ENCODE measurements at regions not wholly inside any gene's neighbourhood (a gene's known extent, or its start where the extent isn't known, plus 50 kb on each side); places are given as distances from the start of the nearest gene placed in this dataset.

DNA sequence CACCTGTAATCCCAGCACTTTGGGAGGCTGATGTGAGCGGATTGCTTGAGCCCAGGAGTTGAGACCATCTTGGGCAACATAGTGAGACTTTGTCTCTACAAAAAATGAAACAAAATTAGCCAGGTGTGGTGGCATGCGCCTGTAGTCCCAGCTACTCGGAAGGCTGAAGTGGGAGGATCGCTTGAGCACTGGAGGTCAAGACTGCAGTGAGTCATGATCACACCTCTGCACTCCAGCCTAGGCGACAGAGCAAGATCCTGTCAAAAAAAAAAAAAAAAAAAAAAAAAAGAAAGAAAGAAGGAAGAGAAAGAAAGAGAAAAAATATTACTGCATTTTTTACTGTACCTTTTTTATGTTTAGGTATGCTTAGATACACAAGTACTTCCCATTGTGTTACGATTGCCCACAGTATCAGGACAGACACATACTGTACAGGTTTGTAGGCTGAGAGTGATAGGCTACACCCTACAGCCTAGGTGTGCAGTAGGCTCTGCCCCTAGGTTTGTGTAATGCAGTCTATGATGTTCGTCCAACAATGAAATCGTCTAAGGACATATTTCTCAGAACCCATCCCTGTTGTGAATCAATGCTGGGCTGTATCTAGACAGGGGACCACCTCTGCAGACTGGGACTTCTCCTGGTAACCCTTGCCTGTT, 160.4 kb upstream of the PWP1 start:
- no peak for DNase-seq (ENCODE audit: low read depth)

DNA sequence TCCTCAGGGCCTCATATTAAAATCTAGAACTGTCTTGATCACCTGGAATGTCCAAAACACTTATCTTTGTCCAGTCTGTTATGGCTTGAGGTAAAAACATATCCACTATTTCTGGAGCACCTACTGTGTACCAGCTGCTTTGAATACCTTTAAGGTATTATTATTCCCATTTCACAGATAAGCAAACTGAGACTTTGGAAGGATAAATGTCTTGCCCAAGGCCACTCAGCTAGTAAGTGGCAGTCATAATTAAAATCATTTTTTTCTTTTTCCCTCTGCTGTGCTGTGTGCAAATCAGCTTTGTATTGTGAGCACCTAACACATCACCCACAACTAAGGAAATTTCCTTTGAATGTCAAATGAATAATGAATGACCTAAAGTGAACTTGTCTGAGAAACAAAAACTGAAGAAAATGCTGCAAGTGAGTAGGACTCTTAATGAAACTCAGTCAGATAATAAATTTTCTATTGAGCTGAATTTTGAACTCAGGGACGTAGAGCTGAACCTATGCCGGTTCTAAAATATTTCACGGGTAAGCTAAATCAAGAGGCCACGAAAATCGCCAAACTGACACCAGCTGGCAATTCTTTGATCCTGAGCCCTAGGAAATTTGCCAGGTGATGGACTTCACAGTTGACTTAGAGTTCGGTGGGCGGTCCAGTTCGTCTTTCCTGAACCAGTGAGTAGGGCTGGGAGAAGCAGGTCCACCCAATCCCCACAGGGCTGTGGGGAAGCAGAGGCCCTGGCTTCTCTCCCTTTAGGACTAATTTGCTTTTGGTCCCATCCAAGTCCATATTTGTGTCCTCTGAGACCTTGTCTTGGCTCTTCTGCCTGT, 159.7 kb upstream of the PWP1 start:
- DNase-seq (ENCODE audit: low read depth): no peak

DNA sequence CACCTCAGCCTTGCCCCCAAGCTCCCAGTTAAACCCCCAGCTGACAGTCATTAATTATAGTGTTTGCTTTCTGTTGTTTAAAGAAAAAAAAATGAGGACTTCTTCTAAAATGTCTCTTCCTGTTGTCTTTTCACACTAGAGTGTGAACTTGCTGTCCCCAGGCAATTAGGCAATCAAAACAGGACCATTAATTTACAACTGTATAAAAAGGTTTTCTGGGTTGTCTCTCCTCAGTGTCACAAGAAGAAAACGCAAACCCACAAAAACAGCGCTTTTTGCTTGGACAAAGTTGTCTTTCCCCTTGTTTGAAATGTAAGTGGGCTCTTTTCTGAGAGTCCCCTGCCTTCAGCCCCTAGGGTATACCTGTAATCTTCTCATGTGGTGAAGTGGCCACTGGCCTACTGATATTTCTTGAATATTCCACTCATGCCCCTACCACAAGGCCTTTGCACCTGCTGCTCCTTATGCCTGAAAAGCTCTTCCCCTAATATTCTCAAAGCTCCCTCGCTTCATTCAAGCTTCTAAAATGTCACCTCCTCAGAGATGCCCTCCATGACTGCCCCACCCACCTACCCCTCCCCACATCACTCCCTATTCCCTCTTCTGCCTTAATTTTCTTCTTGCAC, 158.9 kb upstream of the PWP1 start:
- DNase-seq (ENCODE audit: low read depth): no peak

DNA sequence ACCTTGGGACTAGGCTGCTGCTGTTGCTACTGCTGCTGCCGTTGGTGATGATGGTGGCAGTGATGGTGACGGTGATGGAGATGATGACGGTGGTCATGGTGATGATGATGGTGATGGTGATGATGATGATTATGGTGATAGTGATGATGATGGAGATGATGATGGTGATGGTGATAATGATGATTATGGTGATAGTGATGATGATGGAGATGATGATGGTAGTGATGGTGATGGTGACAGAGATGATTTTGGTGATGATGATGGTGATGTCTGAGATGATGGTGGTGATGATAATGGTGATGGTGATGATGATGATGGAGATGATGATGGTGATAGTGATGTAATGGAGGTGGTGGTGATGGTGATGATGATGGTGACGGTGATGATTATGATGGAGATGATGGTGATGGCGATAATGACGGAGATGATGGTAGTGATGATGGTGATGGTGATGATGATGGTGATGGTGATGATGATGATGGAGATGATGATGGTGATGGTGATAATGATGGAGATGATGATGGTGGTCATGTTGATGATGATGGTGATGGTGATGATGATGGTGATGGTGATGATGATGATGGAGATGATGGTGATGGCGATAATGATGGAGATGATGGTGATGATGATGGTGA, 156.8 kb upstream of the PWP1 start:
- no peak for DNase-seq (ENCODE audit: low read depth)

DNA sequence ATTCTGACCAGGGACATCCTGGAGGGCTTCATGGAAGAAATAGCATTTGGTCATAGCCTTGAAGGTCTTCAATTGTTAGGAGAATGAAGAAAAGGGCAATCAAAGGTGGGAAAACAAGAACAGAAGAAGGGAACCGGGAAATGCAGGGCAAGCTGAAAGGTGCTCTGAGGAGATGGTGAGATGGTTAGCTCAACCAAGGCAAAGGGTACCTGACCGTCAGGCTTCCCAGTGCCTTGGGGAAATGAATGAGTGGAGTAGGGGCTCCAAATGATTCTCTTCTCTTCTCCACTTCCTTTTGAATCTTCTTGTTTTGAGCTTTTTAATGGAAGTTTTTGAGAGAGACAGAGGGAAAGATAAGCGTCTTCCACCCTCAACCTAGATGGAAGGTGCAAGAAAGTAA, 155.6 kb upstream of the PWP1 start:
- DNase-seq (ENCODE audit: low read depth): no peak

DNA sequence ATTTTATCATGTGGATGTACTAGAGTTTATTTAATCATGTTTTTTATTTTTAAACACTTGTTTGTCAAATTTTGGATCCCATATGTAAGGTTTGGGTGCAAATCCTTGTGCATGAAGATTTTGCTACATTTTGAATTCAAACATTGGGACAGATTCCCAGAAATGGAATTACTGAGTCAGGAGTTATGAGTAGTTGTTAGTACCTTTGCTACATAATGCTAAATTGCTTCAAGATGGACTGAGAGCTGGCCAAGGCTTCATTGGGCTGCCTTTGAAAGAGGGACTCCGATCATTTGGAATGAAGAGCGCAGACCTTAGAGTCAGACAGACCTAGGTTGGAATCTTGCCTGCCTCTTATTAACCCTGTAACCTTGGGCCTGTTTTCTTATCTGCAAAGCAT, 154.9 kb upstream of the PWP1 start:
- DNase-seq (ENCODE audit: low read depth): no peak

DNA sequence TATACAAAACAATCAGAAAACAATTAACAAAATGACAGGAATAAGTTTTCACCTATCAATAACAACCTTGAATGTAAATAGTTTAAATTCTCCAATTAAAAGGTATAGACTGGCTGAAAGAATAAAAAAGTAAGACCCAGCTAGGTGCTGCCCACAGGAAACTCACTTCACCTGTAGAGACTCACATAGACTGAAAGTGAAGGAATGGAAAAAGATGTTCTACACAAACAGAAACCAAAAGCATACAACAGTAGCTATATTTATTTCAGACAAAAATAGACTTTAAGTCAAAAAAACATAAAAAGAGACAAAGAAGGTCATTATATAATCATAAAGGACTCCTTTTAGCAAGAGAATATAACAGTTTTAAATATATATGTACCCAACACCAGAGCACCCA, 152.4 kb upstream of the PWP1 start:
- no peak for DNase-seq (ENCODE audit: low read depth)

DNA sequence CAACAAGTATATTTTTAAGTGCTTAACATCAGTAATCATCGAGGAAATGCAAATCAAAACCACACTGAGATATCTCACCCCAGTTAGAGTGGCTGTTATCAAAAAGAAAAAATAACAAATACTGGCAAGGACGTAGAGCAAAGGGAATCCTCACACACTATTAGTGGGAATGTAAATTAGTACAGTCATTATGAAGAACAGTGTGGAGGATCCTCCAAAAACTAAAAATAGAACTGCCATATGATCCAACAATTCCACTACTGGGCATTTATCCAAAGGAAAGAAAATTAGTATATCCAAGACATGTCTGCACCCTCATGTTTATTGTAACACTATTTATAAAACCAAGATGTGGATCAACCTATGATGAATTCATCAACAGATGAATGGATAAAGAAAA, 149.0 kb upstream of the PWP1 start:
- no peak for DNase-seq (ENCODE audit: low read depth)

DNA sequence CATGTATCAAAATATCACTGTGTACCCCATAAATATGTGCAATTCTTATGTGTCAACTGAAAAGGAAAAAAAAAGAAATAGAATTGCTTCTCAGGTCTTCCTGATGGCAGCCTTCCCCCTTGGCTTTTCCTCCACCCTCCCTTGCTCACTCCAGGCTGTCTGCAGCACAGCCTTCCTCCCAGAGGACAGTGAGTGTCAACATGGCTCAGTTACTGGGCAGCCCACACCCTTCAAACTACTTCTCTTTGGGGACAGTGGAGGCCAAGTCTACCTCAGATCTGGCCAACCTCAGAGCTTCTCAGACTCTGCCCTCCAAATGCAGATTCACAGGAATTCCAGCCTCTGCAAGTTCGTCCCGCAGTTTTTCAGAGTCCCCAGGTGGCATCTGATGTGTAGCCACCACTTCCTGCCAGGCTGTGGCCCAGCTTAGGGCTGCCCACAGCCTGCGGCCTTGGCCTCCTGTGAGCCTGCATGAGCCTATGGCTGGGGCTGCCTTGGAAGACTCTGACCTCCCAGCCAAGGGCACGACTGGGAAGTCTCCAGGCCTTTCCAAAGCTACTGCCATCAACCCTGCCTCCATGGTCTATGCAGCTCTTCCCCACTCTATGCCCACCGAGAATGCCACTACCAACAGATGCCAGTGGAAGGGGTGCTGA, 148.0 kb upstream of the PWP1 start:
- DNase-seq (ENCODE audit: low read depth): no peak

DNA sequence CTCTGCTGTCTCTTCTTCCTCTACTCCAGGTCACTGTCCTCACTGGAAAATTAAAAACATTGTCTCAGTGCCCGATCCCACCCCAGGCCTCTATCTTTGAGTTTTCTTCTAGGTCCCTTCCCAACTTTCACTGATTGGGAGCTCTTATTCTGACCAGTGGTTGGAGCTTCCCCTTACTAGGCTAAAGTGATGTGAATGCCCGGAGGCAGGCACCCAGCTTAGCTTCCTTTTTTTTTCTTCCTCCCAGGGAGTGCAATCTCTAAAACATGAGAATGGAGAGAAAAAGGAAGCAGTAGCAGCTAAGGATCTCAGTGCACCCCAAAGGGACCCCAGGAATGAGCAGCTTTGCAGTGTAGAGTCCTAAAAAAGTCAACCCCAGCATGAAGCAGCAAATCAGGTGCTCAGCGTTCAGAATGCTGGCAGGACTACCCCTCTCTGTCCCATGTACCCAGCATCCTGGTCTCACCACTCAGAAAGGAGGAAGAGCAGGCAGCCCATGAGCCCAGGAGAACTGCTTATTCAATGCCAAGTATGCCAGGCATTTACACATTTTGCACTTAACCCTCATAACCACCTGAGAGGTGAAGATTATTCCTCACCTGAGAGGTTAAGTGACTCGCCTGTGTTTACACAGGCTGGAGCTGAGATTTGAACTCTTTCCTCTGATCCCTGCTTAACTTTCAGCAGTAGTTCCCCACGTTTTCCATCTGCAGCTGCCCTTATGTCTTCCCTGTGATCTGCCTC, 146.2 kb upstream of the PWP1 start:
- peak; percentile 75 for DNase-seq (ENCODE audit: low read depth)

DNA sequence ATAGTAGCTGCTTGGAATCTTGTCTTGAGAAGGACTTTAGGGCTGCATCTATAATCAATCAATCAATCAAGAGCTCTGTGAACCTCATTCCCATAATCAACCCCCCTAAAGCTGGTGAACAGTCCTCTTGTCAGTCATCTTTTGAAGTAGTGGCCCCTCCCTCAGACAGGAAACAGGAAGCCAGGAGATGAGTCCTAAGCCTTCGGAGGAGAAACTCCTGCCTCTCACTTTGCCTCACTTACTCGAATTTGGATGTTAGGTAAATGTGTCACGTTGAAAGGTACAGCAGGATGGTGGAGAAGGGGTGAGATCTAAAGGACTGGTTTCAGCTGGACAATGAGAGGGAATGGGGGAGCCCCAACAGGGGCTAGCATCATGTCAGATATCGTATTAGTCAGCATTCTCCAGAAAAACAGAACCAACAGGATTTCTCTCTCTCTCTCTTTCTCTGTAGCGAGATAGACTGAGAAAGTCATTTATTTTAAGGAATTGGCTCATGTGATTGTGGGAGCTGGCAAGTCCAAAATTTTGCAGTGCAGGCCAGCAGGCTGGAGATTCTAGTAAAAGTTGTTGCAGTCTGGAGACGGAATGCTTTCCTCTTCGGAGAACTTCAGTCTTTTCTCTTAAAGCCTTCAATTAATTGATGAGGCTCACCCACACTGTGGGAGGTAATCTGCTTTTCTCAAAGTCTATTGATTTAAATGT, 144.4 kb upstream of the PWP1 start:
- no peak for DNase-seq (ENCODE audit: low read depth)

DNA sequence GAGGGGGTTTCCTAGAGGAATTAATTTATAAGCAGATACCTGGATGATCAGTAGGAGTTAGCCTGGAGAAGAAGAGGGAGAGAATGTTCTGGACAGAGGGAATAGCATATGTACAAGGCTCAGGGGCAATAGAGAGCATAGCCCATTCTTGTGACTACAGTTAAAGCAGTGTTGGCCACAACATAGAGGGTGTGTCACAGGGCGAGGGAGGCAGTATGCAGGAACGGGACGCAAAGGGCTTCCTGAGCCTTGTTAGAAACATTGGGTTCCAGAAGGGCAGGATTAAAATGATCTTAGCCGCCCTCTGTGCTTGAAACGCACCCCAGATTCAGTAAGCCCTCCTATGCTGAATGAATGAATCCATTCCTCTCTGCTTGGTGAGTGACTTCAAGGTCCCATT, 142.2 kb upstream of the PWP1 start:
- no peak for DNase-seq (ENCODE audit: low read depth)

DNA sequence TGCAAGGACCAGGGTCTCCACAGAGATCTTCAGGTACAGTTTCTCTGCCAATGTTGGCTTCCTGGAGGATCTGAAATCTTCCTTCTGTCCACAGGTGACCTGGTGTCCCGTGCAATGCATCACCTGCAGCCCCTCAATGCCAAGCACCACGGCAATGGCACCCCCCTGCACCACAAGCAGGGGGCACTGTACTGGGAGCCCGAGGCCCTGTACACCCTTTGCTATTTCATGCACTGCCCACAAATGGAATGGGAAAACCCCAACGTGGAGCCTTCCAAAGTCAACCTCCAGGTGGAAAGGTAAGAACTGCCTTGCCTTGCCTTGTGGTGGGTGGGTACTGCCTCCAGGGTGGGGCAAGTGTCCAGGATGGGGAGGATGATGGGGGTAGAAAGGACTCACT, 141.8 kb upstream of the PWP1 start:
- no peak for DNase-seq (ENCODE audit: low read depth)

DNA sequence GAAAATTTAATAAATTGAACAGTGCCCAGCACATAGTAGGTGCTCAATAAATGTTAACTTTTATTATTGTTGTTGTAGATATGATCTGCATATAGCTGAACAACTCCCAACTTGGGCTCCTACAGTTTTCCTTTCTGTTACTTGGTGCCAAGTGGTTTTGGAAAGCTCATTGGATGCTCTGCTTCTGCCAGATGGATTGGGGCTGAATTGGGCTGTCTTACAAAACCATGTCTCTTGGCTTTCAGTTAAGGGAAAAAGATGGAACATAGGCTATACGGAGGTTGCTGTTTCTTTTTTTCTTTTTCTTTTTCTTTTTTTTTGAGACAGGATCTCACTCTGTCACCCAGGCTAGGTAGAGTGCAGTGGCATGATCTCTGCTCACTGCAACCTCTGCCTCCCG, 140.7 kb upstream of the PWP1 start:
- DNase-seq (ENCODE audit: low read depth): no peak

DNA sequence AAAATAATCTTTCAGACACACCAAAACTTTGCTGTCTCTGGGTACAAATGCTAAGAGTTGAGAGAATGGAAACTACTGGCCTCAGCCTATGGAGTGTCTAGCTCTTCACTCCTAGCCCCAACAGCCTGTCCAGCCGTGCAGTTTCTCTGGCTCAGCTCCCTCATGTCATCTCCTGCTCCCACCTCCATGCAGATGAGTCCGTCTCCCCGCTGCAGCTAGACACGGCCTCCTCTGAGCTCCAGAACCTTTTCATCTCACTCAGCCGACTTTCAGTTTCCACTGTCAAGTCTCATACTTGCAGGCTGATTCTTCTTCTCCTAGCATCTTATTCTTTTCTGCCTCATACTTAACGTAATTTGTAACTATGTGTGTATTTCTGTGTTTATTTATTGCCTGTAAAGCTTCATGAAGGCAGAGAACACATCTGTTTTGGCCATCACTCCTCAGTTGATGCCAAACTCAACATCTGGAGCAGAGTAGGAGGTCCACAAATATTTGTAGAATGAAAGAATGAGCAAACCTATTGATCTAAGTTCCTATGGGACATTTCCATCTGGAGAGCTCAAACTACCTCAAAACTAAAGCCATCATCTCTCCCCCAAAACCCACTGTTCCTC, 139.8 kb upstream of the PWP1 start:
- no peak for DNase-seq (ENCODE audit: low read depth)

DNA sequence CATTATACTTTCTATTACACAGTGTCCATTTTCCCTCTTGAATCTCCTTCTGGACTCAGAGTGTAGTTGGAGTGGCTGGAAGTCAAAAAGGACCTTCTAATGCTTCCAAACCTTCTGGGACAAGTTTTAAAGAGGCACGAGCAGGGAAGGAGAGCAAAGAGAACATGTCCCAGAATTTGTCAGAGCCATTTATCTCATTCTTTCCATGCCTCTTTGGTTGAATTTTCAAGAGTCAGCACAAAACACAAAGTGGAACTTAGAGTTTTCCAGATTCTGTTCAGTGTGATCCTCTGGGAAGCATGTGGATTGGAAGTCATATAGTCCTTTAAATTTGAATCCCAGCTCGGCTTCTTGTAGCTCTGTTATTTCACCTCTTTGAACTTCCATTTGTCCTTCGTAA, 138.2 kb upstream of the PWP1 start:
- no peak for DNase-seq (ENCODE audit: low read depth)

DNA sequence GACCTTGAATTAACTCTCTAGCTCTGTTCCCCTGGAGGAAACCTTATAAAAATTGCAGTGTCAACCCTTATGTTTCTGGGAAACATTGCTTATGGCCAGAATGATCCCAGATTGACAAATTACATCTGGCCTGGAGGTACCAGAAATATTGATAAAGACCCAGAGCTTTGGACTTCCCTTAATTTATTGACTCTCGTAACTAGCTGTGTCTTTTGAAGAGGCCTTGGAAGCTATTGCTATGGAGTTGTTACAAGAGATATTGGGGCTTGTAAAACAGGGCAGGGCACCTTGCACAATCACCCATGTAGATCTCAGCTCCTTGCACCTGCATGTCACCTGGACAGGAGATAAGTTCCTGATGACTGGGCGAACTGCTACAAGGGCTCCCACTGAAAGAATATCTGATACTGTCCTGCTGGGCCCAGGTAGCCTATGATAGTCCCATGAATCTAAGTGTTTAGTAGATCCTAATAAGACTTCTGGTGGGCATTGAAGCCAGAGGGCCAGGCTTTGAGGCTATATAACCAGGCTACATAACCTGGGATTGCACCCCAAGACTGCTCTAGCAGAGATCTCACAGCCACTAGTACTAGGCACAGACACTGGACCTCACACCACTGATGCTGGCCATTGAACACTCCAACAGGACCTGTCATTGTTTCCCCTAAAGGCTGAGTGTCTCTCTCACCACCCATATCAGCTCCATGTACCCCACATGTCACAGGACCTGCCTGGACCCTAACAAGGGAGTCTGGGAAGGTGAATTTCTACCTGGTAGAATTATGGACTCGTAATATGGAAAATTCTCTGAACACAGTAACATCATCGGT, 135.7 kb upstream of the PWP1 start:
- DNase-seq (ENCODE audit: low read depth): no peak

DNA sequence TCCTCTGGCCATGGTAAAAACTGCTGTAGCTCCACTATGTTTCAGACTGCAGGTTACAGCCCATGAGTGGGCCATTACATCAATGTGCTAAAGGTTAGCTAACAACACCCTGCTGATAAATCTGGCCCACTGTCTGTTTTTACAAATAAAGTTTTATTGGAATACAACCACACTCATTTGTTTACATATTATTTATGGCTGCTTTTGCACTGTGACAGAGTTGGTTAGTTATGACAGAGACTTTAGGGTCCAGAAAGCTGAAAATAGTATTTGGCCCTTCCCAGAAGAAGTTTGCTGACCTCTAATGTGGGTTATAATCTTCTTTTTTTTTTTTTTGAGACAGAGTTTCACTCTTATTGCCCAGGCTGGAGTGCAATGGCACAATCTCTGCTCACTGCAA, 134.2 kb upstream of the PWP1 start:
- no peak for DNase-seq (ENCODE audit: low read depth)

DNA sequence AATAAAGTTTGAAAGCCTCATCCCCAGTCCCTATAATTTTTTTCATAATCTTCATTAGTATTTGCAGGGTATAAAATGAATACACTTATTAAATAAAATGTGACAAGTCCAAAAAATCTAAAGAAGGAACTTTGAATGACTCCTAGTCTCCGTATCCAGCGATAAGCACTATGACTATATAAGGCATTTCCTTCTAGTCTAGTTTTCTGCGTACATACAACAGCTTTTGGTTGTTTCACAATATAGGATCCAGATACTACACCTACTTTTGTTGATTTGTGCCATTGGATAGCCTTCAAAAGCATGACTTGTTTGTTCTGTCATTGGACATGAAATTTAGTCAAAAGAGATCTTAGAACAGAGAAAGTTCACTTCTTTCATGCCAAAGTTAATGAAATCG, 133.3 kb upstream of the PWP1 start:
- DNase-seq (ENCODE audit: low read depth): no peak
